ENCODE measurements at regions not wholly inside any gene's neighbourhood (a gene's known extent, or its start where the extent isn't known, plus 50 kb on each side); places are given as distances from the start of the nearest gene placed in this dataset.

GRCh38 chr4:14864365-14865030 lies 137.8 kb upstream of the CPEB2 start:
- peaks cover 2% of the 10 kb centered on the region for H3K9me3 Mint-ChIP-seq (ENCODE audit: unreplicated experiment)
- peaks cover 5% of the 10 kb centered on the region for H3K27me3 Mint-ChIP-seq (ENCODE audit: unreplicated experiment)
- TF ChIP-seq CTCF (IDR thresholded peaks at IDR 0.05; ENCODE audit: partially characterized antibody, unreplicated experiment), result no peak
- H3K27ac Mint-ChIP-seq (ENCODE audit: unreplicated experiment), result no peak overlapping the region
- no peak overlapping the region for H3K4me3 Mint-ChIP-seq (ENCODE audit: unreplicated experiment)
- no peak for DNase-seq
- H3K36me3 Mint-ChIP-seq (ENCODE audit: unreplicated experiment), result no peaks in the 10 kb centered on the region
- peaks cover 20% of the 10 kb centered on the region for H3K4me1 Mint-ChIP-seq (ENCODE audit: low read depth, unreplicated experiment)

- Mint-ChIP-seq H3K9me3 (ENCODE audit: unreplicated experiment) (peaks cover 2% of the 10 kb centered on the region), H3K27ac (ENCODE audit: unreplicated experiment) (no peak overlapping the region), H3K36me3 (ENCODE audit: unreplicated experiment) (no peaks in the 10 kb centered on the region), H3K27me3 (ENCODE audit: unreplicated experiment) (peaks cover 5% of the 10 kb centered on the region), H3K4me3 (ENCODE audit: unreplicated experiment) (no peak overlapping the region), H3K4me1 (ENCODE audit: low read depth, unreplicated experiment) (peaks cover 20% of the 10 kb centered on the region)
- DNase-seq, result no peak
- no peak for TF ChIP-seq CTCF (IDR thresholded peaks at IDR 0.05; ENCODE audit: partially characterized antibody, unreplicated experiment)
Observed at GRCh38 chr4:14865031-14865366, 137.3 kb upstream of the CPEB2 start.

GRCh38 chr4:14865804-14866203 lies 136.5 kb upstream of the CPEB2 start:
- Mint-ChIP-seq H3K4me3 (ENCODE audit: unreplicated experiment) (no peak overlapping the region), H3K27ac (ENCODE audit: unreplicated experiment) (no peak overlapping the region), H3K4me1 (ENCODE audit: low read depth, unreplicated experiment) (peaks cover 20% of the 10 kb centered on the region), H3K9me3 (ENCODE audit: unreplicated experiment) (peaks cover 2% of the 10 kb centered on the region), H3K27me3 (ENCODE audit: unreplicated experiment) (peaks cover 5% of the 10 kb centered on the region), H3K36me3 (ENCODE audit: unreplicated experiment) (no peaks in the 10 kb centered on the region)
- no peak for DNase-seq
- TF ChIP-seq CTCF (IDR thresholded peaks at IDR 0.05; ENCODE audit: partially characterized antibody, unreplicated experiment), result no peak

- peaks cover 24% of the 10 kb centered on the region for H3K4me1 Mint-ChIP-seq (ENCODE audit: low read depth, unreplicated experiment)
- peak; percentile 70 for DNase-seq
- peaks cover 3% of the 10 kb centered on the region for H3K27me3 Mint-ChIP-seq (ENCODE audit: unreplicated experiment)
- peak overlapping the region; percentile 43 for H3K4me3 Mint-ChIP-seq (ENCODE audit: unreplicated experiment)
- H3K27ac Mint-ChIP-seq (ENCODE audit: unreplicated experiment), result peak overlapping the region; percentile 93
- no peak for TF ChIP-seq CTCF (IDR thresholded peaks at IDR 0.05; ENCODE audit: partially characterized antibody, unreplicated experiment)
- H3K36me3 Mint-ChIP-seq (ENCODE audit: unreplicated experiment), result no peaks in the 10 kb centered on the region
- peaks cover 2% of the 10 kb centered on the region for H3K9me3 Mint-ChIP-seq (ENCODE audit: unreplicated experiment)
Observed at GRCh38 chr4:14867847-14868246, 134.4 kb upstream of the CPEB2 start.

- no peak overlapping the region for H3K27ac Mint-ChIP-seq (ENCODE audit: unreplicated experiment)
- no peak for DNase-seq
- no peak for TF ChIP-seq CTCF (IDR thresholded peaks at IDR 0.05; ENCODE audit: partially characterized antibody, unreplicated experiment)
- peak overlapping the region; percentile 43 for H3K4me3 Mint-ChIP-seq (ENCODE audit: unreplicated experiment)
- peaks cover 2% of the 10 kb centered on the region for H3K9me3 Mint-ChIP-seq (ENCODE audit: unreplicated experiment)
- peaks cover 3% of the 10 kb centered on the region for H3K27me3 Mint-ChIP-seq (ENCODE audit: unreplicated experiment)
- H3K4me1 Mint-ChIP-seq (ENCODE audit: low read depth, unreplicated experiment), result peaks cover 22% of the 10 kb centered on the region
- no peaks in the 10 kb centered on the region for H3K36me3 Mint-ChIP-seq (ENCODE audit: unreplicated experiment)
Observed at GRCh38 chr4:14868426-14869395, 133.6 kb upstream of the CPEB2 start.

Data from glutamatergic neuron (in vitro differentiated cells).